HFFc6 (cell line): ENCODE measurements at regions not wholly inside any gene's neighbourhood (a gene's known extent, or its start where the extent isn't known, plus 50 kb on each side); places are given as distances from the start of the nearest gene placed in this dataset.

Experiments
- DNase-seq: peaks from one replicate; pipeline ENCODE4 v3.0.0-alpha.2; 2018
- H3K27ac Mint-ChIP-seq: 2 replicates; pipeline ENCODE4 v1.8.0; 2020; ENCODE audit warnings: mild to moderate bottlenecking, mixed read lengths
- H3K27me3 Mint-ChIP-seq: 2 replicates; pipeline ENCODE4 v1.8.0; 2021; ENCODE audit warnings: mild to moderate bottlenecking, moderate library complexity, mixed read lengths; ENCODE audit not compliant: insufficient read depth
- H3K36me3 Mint-ChIP-seq: 2 replicates; pipeline ENCODE4 v1.8.0; 2021; ENCODE audit warnings: low read depth, mixed read lengths
- H3K4me1 Mint-ChIP-seq: 2 replicates; pipeline ENCODE4 v1.8.0; 2020; ENCODE audit warnings: low read depth, mixed read lengths
- H3K4me3 Mint-ChIP-seq: 2 replicates; pipeline ENCODE4 v1.8.0; 2020; ENCODE audit warnings: mild to moderate bottlenecking, moderate library complexity, mixed read lengths
- H3K9me3 Mint-ChIP-seq: 2 replicates; pipeline ENCODE4 v1.8.0; 2020; ENCODE audit warnings: mild to moderate bottlenecking, mixed read lengths
- CTCF ChIP-seq: fragments of 200-600 bp; sonication (generic); IDR thresholded peaks from 2 replicates; pipeline ENCODE4 v1.5.0; 2021; ENCODE audit warnings: antibody characterized with exemption, mild to moderate bottlenecking

DNA sequence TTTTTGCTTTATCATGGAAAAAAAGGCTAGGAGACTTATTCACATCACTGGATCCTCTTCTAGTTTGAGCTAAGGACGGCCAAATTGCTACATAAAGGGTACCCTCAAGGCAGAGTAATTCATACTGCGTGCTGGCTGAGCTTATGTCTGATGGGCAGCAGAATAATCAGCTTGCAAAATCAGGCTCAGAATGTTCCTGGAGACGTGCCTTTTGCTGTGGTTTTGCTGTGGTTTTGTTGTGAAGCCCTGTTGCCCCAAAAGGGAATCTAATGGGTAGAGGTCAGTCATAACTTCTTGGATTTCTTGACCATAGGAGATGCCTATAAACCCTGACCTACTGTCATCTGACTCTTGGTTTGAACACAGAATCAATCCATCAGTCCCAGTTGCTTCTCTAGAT lies 189.9 kb downstream of the SOX2 start:
- H3K9me3 Mint-ChIP-seq: peaks cover 18% of the 10 kb centered on the region
- no peaks in the 10 kb centered on the region for H3K4me1 Mint-ChIP-seq
- no peak for TF ChIP-seq CTCF
- H3K4me3 Mint-ChIP-seq: no peak overlapping the region
- no peak for DNase-seq
- no peaks in the 10 kb centered on the region for H3K27me3 Mint-ChIP-seq
- no peak overlapping the region for H3K27ac Mint-ChIP-seq
- no peaks in the 10 kb centered on the region; the same call in 1 of the 2 replicates for H3K36me3 Mint-ChIP-seq

GRCh38 chr3:181906338-181906737 lies 194.6 kb downstream of the SOX2 start:
- Mint-ChIP-seq H3K27me3 (no peaks in the 10 kb centered on the region), H3K4me3 (no peak overlapping the region), H3K27ac (no peak overlapping the region), H3K4me1 (no peaks in the 10 kb centered on the region), H3K36me3 (no peaks in the 10 kb centered on the region), H3K9me3 (peaks cover 21% of the 10 kb centered on the region)
- no peak for DNase-seq
- no peak for TF ChIP-seq CTCF

DNA sequence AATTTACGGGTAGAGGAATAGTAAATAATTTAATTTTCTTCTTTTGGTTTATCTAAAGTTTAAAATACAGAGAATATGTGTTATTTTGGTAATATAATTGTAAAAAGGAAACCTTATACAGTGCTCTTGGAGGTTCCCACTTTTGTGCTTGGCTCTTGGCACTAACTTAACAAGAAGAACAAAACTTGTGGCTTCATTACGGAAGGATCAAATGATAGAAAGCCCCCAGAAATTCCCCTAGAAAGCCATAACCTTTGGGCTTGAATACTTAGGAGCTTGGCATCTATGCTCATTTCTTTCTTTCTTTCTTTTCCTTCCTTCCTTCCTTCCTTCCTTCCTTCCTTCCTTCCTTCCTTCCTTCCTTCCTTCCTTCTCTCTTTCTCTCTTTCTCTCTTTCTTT lies 197.5 kb downstream of the SOX2 start:
- Mint-ChIP-seq H3K36me3 (no peaks in the 10 kb centered on the region), H3K27me3 (no peaks in the 10 kb centered on the region), H3K9me3 (peaks cover 22% of the 10 kb centered on the region), H3K4me3 (no peak overlapping the region), H3K27ac (no peak overlapping the region), H3K4me1 (no peaks in the 10 kb centered on the region)
- DNase-seq: no peak
- no peak for TF ChIP-seq CTCF

DNA sequence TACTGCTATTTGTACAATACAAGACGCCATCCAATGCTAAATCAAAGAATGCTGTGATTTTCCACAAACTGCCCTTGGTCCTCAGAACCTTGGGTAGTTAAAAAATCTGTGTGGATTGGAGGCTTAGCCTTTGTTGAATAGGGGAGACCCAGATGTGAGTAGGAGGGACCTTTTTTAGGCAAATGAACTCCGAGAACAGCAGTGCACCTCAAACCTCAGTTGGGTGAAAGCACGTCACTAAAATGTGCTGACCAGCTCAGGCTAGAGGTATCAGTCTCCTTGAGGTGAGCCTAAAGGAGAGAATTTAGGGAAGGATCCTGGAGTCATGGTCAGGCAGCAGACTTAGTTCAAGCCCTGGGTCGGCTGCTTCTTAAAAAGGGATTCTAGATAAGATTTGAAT lies 200.7 kb downstream of the SOX2 start:
- Mint-ChIP-seq H3K27ac (no peak overlapping the region), H3K4me1 (no peaks in the 10 kb centered on the region), H3K36me3 (no peaks in the 10 kb centered on the region), H3K4me3 (no peak overlapping the region), H3K27me3 (no peaks in the 10 kb centered on the region), H3K9me3 (peaks cover 20% of the 10 kb centered on the region)
- TF ChIP-seq CTCF: no peak
- DNase-seq: no peak

GRCh38 chr3:181913254-181913653 lies 201.5 kb downstream of the SOX2 start:
- Mint-ChIP-seq H3K4me1 (no peaks in the 10 kb centered on the region), H3K36me3 (no peaks in the 10 kb centered on the region), H3K4me3 (no peak overlapping the region), H3K27me3 (no peaks in the 10 kb centered on the region), H3K27ac (no peak overlapping the region), H3K9me3 (peaks cover 18% of the 10 kb centered on the region)
- no peak for TF ChIP-seq CTCF
- no peak for DNase-seq

- Mint-ChIP-seq H3K4me3 (no peak overlapping the region), H3K9me3 (peaks cover 30% of the 10 kb centered on the region), H3K36me3 (no peaks in the 10 kb centered on the region), H3K27ac (no peak overlapping the region), H3K4me1 (no peaks in the 10 kb centered on the region), H3K27me3 (no peaks in the 10 kb centered on the region)
- no peak for TF ChIP-seq CTCF
- no peak for DNase-seq
These were observed 203.8 kb downstream of the SOX2 start for GRCh38 chr3:181915551-181915950.
